CD4-positive, alpha-beta T cell treated with Interleukin-6 at 100 ng/mL for 8 hours (primary cell): ENCODE measurements at regions not wholly inside any gene's neighbourhood (a gene's known extent, or its start where the extent isn't known, plus 50 kb on each side); places are given as distances from the start of the nearest gene placed in this dataset.

Experiments
- DNase-seq: peaks from one replicate; pipeline ENCODE4 v3.0.0-alpha.2; 2020; ENCODE audit warnings: mixed read lengths, low spot score

GRCh38 chr11:45597097-45597496, 68.3 kb downstream of the CHST1 start:
- DNase-seq = no peak

DNA sequence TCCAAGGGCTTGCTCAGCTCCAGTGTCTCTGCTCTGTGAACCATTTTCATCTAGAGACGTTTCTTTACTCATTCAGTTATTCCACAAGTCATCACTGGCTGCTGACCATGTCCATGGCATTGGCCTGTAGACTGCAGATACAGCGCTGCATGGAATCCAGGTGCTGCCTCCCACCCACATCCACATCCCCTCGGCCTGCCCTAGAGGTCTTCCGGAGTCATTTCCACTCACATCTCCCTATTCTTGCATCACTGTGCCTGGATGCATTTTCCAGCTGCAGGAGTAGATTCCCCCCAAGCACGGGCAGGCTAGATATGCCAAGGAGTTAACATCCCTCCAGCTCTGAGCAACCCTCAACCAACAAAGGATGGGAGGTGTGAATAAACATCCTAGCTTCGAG, 68.9 kb downstream of the CHST1 start:
- DNase-seq = no peak

DNA sequence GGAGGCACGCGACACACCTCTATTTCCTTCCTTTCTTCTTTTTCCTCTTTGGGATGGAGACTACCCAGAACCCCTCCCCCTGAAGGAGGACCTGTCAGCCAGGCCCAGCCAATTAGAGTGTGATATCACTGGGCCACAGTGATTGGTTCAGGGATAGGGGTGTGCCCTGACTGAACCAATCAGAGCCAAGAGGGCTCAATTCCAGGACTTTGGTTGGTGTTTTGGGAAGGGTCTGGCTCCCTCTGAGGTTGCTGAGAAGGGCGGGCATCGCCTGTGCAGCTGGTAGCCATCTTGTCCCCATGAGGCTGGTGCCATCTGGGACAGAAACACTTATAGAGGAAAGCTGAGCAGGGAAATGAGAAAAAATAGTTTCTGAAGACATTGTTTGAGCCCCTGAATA, 71.4 kb downstream of the CHST1 start:
- DNase-seq = no peak

DNA sequence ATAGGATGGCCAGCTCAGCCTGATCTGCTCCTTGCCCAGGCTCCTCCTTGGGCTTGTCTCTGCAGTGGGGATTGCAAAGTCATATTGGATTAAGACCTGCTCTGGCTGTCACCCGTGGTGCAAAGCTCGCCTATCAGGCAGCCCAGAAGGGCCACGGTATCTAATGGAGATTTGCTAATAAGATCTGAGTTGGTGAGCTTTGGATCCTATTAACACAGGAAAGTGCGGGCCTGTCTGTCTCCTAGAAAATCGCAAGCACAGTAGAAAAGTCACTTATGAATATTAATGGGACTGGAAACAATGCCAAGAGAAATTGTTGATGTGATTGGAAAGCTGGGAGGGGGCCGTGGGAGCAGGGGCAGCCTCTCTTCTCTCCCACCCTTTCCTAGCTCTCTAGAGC, 72.8 kb downstream of the CHST1 start:
- DNase-seq = no peak

DNA sequence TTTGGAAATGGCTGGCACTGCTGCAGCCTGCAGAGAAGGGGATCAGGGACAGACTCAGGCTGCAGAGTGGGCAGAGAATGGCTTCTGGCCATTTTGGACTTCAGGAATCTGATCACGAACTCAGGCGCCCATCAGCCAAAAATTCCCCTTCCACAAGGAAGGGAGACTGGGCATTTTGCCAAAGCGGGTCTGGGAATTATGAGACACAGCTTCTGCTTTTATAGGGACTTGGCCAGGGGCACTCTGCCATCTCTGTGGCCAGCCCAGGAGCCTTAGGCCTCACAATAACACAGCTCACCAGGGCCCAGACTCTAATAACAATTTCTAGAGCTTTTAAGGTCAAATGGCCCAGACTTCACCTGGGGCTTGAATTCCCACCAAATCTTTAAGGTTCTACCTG, 74.7 kb downstream of the CHST1 start:
- DNase-seq = no peak

DNA sequence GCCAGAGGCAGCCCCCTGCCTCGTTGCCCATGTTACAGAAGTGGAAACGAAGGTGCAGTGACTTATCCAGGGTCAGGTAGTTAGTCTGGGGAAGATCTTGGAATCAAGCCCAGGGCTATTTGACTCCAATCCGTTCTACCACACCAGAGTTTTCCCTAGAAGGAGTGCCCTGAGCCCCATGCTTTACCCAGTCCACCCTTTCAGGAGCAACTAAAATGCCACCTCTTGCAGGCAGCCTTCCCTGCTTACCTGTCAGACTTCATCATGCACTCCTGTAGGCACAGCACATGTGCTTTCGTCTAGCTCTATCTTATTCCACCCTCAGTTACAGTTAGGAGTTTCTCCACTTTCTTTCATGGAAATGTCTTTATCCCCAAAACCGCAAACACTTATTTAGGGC, 80.2 kb downstream of the CHST1 start:
- no peak for DNase-seq

DNA sequence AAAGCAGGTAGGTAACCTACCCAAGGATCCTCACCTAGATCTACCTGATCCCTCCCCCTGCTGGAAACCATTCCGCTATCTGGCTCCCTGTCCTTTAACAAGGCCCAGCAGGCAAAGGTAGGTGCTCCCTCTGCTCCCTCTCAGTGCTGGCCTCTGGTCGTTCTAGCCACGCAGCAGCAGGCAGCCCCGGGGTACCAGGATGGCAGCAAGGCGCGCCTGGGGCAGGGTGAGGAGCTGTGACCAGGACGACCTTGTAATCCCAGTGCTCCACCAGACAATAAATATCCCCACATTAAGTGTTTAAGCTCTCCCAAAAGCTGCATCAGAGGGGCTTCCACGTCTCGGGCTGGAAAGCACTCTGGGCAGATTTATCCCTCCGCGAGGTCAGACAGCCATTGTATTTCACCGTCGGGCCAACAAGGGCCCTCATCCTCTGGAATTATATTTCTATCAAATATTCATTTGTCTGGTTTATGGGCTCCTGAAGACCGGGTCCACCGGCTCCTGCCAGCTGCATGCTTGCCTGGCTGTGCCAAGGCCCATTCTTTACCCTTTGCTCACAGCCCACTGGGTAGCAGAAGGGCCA, 81.3 kb downstream of the CHST1 start:
- DNase-seq = no peak

- DNase-seq = no peak
Measured at GRCh38 chr11:45580399-45580798, 85.0 kb downstream of the CHST1 start.

DNA sequence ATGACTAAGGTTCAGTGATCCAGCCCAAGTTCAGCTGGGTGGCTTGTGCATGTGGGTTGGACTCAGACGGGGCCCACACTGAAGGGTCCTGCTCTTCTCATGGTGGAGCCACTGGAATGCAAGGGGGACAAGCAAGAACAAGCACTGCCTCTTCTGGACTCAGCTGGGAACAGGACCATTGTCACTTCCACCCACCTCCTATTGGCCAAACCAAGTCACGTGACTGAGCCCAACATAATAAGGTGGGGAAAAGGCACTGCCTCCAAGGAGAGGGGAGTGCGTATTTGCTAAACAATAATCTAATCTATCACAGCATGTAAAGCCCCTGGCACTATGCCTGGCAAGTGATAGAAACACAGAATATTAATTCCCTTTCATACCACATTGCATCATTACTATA, 87.1 kb downstream of the CHST1 start:
- DNase-seq = no peak

GRCh38 chr11:45577752-45578151, 87.7 kb downstream of the CHST1 start:
- DNase-seq = no peak

DNA sequence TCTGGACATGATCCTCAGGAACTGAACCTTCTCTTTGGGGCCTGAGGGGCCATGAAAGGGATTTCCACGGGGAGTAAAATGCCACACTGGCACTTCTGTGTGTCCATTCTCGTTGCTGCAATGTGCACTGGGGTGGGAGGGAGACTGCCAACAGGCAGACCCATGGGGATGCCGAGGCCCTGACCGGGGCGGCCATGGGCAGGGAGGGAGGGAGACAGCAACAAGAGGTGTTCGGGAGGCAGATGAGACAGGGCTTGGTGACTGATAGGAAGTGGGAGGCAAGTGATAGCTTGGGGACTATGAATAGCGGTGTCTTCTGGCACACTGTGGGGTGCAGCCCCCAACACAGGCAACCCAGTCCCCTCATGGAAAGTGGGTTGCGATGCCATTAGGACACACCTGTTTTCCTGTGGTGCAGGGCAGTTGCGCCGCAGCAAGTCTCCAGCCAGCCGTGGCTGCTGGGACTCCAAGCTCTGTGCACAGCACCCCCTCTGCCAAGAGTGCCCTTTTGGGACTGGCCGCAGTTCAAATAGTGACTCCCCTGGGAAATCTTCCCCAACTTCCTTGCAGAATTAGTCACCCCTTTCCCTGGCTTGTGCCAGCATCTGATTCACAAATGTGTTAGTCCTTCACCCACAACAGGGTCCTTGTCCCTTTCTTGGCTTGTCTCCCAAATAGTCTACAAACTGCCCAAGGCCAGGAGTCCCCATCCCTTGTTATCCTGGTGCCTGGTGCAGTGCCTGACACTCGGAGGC, 88.8 kb downstream of the CHST1 start:
- no peak for DNase-seq

GRCh38 chr11:45573728-45574127, 91.7 kb downstream of the CHST1 start:
- no peak for DNase-seq

DNA sequence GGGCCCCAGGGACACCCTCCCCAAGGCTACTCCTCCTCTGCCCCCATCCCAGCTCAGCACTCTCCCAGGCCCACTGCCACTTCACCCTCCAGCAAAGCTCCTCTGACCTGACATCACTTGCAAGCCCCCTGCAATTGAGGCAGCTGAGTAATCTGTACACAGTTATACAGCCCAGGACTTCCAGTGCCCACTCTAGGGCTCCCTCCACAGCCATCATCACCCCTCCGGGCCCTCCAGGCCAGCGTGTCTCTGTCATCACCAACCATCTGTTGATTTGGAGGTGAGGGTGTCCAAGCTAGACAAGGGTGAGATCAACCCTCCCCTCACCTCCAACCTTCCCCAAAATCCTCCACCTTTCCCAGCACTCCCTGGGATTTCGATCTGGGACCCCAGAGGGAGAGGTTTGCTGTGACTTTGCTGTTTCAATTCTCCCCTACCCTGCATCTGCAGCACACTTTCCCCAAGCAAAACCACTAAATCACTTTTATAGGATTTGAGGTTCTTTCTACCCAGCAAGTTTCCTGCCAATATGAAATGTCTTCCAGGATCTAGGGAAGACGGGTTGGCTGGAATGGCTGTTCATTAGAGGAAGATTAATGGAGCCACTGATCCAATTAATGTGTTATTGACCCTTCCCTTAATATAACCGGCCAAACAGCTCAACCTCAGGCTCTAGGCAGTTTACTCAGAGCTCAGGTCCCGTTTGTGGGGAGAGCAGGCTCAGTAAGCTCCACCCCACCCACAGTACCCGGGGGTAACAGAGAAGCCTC, 92.9 kb downstream of the CHST1 start:
- DNase-seq = no peak

DNA sequence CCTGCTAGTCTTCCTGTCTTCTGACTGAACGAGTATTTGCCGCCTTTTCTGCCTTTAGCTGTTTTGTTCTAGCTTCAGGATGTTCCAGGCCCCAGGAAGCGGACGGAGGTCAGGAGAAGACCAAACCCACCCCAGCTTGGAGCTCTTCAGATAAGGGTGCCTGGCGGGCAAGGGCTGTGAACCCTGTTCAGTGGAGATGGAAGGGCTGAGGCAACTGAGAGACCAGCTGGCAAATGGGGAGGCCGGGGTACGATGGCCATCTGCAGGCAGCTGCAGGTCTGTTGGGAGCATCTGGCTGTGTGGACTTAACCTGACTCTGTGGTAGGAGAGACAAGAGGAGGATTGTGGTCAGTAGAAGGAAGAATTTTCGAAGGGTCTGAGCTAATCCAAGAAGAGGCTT, 95.6 kb downstream of the CHST1 start:
- no peak for DNase-seq

DNA sequence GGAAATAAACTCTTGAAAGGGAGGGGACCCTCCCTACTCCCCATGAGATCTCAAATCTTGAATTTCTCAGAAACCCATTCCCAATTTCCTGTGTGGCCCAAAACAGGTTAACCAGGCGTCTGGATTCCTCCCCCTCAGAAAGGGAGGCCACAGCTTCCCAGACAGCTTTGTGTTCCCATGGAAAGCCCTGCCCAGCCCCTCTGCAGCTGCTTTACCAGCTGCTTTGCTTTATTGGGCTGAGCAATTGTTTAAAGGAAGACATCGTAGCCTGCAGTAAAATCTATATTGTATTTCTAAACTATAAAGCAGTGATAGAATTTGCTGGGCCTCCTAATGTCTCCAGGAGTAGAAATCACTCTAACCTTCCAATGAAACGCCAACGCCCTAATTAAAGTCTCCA, 97.4 kb downstream of the CHST1 start:
- no peak for DNase-seq

DNA sequence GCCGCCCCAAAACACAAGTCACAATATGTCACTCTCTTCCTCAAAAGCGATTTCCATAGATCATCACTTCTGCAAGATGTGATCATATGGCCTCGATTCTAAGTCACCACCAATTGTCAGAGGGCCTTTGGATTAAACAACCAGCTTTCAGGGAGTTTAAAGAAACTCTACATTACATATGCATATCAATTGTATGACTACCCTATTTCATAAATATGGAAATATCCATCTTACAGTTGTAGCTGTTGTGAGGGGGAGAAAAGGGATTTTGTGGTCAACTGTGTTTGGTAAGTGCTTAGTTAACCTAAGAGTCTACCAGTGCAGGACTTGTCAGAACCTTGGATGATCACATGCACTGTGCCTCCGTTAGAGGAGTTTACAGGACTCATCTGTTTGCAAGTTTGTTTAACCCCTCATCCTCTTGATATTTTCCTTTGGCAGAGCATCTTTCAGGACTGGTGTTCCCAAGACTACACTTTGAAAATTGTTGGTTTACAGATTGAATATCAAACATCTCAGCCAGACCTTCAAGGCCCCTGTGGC, 99.9 kb downstream of the CHST1 start:
- no peak for DNase-seq

DNA sequence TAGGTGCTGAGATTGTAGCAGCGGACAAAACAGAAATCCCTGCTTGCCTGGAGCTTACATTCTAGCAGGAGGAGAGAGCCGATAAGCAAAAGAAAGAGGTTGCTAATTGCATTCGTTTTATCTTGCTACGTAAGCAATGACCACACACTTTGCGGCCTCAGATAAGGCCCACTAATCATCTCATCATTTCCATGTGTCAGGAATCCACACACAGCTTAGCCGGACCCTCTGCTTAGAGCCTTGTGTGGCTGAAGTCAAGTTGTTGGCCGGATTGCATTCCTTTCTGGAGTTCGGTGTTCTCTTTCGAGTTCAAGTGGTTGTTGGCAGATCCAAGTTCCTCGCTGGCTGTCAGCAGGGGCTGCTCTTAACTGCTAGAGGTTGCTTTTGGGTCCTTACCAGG, 101.6 kb downstream of the CHST1 start:
- DNase-seq = no peak

GRCh38 chr11:45563171-45563570, 102.3 kb downstream of the CHST1 start:
- DNase-seq = no peak

DNA sequence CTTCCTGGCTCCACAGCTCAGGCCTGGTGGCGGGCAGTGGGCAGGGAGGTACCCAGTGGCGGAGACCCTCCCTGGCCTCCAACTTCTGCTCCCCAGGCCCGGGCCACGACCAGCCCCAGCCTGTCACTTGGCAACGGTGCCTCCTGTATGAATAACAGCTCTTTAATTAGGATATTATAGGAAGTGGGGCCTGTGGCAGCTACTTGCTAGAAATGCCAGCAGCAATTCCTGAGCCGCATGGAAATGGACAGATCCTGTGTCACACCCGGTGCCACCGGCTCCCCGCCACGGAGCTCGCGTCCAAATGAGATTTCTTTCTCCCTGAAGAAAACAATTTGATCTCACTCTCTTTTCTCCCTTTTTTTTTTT, 104.5 kb downstream of the CHST1 start:
- DNase-seq = no peak

GRCh38 chr11:45560155-45560912, 105.1 kb downstream of the CHST1 start:
- DNase-seq = no peak

- DNase-seq = no peak
Measured at GRCh38 chr11:45556851-45557707, 108.3 kb downstream of the CHST1 start.
